Vagina (tissue), 2 donors: ENCODE measurements at regions not wholly inside any gene's neighbourhood (a gene's known extent, or its start where the extent isn't known, plus 50 kb on each side); places are given as distances from the start of the nearest gene placed in this dataset.
A peak's percentile ranks its signal among the peaks of the same experiment; 100 is the strongest.
"Not testable (repeated sequence)": the region's sequence is repeated elsewhere in the genome, so short reads cannot be mapped to it uniquely, and the experiment has no call there.

ENCODE experiments used
- DNase-seq, 2 donors: peaks; one replicate each; pipeline ENCODE4 v3.0.0-alpha.2; 2017; ENCODE audit errors: extremely low spot score in 2 of 2
- H3K27ac ChIP-seq: fragments of 200-600 bp; sonication (generic); one replicate; pipeline ENCODE4 v1.5.1; 2019
- H3K27me3 ChIP-seq: fragments of 200-600 bp; sonication (generic); one replicate; pipeline ENCODE4 v1.5.1; 2019
- H3K36me3 ChIP-seq, 2 donors: fragments of 200-600 bp; sonication (generic); one replicate each; pipeline ENCODE4 v1.5.1; 2017 to 2019
- H3K4me1 ChIP-seq: fragments of 200-600 bp; sonication (generic); one replicate; pipeline ENCODE4 v1.5.1; 2019
- H3K4me3 ChIP-seq, 2 donors: fragments of 200-600 bp; sonication (generic); 1 replicate in 1 of 2; 2 replicates in 1 of 2; pipeline ENCODE4 v1.5.1; 2016 to 2019
- H3K9me3 ChIP-seq: fragments of 200-600 bp; sonication (generic); one replicate; pipeline ENCODE4 v1.5.1; 2019
- POLR2A ChIP-seq, 2 donors: fragments of 450-650 bp; IDR thresholded peaks; one replicate each; pipeline ENCODE4 v1.6.1; 2017; ENCODE audit warnings: antibody characterized with exemption in 2 of 2, mild to moderate bottlenecking in 2 of 2, moderate library complexity in 2 of 2
- POLR2AphosphoS5 ChIP-seq, 2 donors: sonication (generic); formaldehyde crosslinking; IDR thresholded peaks; one replicate each; pipeline ENCODE4 v1.9.0; 2017; ENCODE audit warnings: antibody characterized with exemption in 2 of 2, mild to moderate bottlenecking in 2 of 2, low read depth in 1 of 2; ENCODE audit not compliant: insufficient read depth in 1 of 2
- intact Hi-C: fragments of 100-400 bp; cut with DNase I; formaldehyde crosslinking; loops from one replicate; pipeline ENCODE4 v1.15.1; 2023
- TF ChIP-seq, protein P1 (sequence below), 3 experiments: fragments of 450-650 bp in 2 of 3; fragments of 200-600 bp in 1 of 3; sonication (generic) in 1 of 3; IDR thresholded peaks; one replicate each; pipeline ENCODE4 v1.5.1; 2017 to 2019; ENCODE audit warnings: antibody characterized with exemption in 3 of 3, mild to moderate bottlenecking in 2 of 3, moderate library complexity in 2 of 3

DNA sequence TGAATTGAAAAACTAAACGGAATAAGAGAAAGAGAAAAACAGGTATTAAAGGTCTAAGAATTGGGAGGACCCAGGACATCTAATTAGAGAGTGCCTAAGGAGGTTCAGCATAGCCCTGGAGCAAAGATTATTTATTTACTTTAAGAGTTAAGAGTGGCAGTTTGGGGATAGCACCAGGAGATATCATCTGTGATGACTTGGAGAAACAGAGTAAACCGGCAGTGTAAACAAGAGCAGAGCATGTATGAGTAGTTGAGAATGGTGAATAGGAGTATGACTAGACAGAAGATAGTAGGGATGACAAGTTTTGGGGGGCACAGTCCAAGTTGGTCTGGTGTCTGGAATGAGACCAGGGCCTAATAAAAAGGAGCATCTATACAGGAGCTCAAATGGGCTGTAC, 167.9 kb upstream of the JADE1 start:
- H3K27me3 ChIP-seq, DNase-seq, intact Hi-C loops, H3K4me1 ChIP-seq, H3K36me3 ChIP-seq, H3K4me3 ChIP-seq, H3K9me3 ChIP-seq, H3K27ac ChIP-seq: not testable (repeated sequence)

DNA sequence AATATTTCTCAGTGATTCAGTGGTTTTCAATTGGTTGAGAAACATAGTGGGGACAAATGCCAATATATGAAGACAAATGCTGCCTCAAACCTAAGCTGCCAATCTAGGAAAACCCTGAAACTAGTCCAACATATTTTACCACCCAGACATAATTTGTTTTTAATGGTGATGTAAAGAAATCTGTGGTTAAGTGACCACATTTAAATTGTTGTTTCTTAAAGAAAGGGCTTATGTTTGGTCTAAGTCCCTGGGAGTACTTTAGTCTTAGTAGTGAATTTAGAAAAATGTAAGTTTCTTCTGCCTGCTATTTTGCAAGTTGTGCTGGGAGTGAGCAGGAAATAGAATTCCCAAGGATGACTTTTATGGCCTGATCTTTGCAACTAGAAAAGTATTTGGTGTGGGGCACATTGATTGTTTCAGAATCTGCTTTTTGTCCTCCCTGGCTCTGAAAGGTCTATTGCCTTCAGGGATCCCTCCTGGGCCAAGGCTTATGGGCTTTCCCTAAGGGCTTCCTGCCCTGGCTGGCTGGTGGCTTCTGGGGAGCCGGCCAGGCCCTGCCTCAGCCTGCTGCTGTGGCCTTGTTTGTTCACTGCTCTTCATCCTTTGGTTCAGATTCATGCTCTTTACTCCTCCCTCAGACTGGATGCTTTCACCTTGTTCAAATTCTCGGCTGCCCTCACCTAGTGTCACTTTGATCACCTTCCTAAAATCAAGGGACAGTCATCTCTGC, 169.8 kb upstream of the JADE1 start:
- Histone ChIP-seq H3K36me3 (no peaks in the 10 kb centered on the region), H3K9me3 (no peaks in the 10 kb centered on the region), H3K4me1 (peaks cover 9% of the 10 kb centered on the region), H3K27me3 (no peaks in the 10 kb centered on the region), H3K27ac (peak overlapping the region; percentile 46), H3K4me3 (no peak overlapping the region)
- TF ChIP-seq, protein P1, sequence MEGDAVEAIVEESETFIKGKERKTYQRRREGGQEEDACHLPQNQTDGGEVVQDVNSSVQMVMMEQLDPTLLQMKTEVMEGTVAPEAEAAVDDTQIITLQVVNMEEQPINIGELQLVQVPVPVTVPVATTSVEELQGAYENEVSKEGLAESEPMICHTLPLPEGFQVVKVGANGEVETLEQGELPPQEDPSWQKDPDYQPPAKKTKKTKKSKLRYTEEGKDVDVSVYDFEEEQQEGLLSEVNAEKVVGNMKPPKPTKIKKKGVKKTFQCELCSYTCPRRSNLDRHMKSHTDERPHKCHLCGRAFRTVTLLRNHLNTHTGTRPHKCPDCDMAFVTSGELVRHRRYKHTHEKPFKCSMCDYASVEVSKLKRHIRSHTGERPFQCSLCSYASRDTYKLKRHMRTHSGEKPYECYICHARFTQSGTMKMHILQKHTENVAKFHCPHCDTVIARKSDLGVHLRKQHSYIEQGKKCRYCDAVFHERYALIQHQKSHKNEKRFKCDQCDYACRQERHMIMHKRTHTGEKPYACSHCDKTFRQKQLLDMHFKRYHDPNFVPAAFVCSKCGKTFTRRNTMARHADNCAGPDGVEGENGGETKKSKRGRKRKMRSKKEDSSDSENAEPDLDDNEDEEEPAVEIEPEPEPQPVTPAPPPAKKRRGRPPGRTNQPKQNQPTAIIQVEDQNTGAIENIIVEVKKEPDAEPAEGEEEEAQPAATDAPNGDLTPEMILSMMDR (IDR thresholded peaks at IDR 0.05), result no peak
- TF ChIP-seq POLR2A (IDR thresholded peaks at IDR 0.05) (no peak), POLR2AphosphoS5 (IDR thresholded peaks at IDR 0.05; ENCODE audit: insufficient read depth in 1 of 2, low read depth in 1 of 2) (no peak)
- intact Hi-C loops, result loop anchor here (2.0 kb wide), 1 partner anchor 17 kb away; no protein-coding TSS in a partner anchor
- DNase-seq, result no peak

DNA sequence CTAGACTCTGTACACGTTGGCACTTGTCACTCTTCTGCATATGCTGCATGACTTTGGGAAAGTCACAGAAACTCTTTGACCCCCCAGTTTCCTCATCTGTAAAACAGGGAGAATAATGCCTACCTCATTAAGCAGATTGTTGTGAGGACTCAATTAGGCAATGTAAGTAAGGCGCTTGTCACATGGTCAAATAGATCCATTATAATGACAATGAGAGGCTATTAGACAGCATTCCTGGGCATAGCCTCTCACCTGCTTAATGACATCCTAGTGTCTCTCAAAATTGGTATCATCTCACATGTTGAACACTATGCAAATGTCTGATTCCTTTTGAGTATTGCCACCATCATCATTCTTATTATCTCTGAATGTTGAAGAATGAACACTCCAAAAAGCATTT, 172.6 kb upstream of the JADE1 start:
- intact Hi-C loops, result no loop called here
- Histone ChIP-seq H3K9me3 (no peaks in the 10 kb centered on the region), H3K36me3 (no peaks in the 10 kb centered on the region), H3K4me3 (no peak overlapping the region), H3K27ac (no peak overlapping the region), H3K27me3 (no peaks in the 10 kb centered on the region), H3K4me1 (peaks cover 9% of the 10 kb centered on the region)
- no peak for DNase-seq
- TF ChIP-seq POLR2A (IDR thresholded peaks at IDR 0.05) (no peak), POLR2AphosphoS5 (IDR thresholded peaks at IDR 0.05; ENCODE audit: insufficient read depth in 1 of 2, low read depth in 1 of 2) (no peak)
- TF ChIP-seq, protein P1 (IDR thresholded peaks at IDR 0.05), result no peak

DNA sequence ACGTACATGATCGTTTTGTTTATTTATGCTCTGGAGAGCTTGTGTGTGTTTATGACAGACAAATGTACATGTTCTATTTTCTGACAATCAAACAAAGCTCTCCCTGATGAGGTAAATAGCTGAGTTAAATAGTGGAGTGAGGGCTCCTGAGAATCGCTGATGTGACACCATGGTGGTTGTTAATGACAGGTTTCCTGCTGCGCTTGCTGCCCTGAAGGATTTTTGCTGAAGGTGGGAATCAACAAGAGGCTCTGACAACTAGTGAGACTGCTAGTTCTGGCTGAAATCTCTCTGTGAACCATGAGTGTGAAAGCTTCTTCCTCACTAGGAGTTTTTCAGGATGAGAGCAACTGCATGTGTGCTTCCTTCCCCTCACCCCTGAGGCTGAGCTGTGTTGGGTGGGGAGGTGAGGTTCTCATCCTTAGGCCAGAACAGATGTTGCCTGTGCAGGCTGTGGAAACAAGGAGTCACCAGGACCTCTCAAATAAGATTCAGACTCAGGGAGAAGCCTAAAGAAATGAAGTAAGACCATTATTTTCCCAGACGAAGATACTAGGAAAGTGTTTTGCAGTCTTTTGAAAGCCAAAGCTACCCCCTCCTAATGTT, 173.4 kb upstream of the JADE1 start:
- Histone ChIP-seq H3K27me3 (no peaks in the 10 kb centered on the region), H3K27ac (no peak overlapping the region), H3K4me1 (peaks cover 9% of the 10 kb centered on the region), H3K36me3 (no peaks in the 10 kb centered on the region), H3K4me3 (no peak overlapping the region), H3K9me3 (no peaks in the 10 kb centered on the region)
- intact Hi-C loops, result no loop called here
- TF ChIP-seq POLR2AphosphoS5 (IDR thresholded peaks at IDR 0.05; ENCODE audit: insufficient read depth in 1 of 2, low read depth in 1 of 2) (no peak), POLR2A (IDR thresholded peaks at IDR 0.05) (no peak)
- TF ChIP-seq, protein P1 (IDR thresholded peaks at IDR 0.05), result no peak
- no peak for DNase-seq

DNA sequence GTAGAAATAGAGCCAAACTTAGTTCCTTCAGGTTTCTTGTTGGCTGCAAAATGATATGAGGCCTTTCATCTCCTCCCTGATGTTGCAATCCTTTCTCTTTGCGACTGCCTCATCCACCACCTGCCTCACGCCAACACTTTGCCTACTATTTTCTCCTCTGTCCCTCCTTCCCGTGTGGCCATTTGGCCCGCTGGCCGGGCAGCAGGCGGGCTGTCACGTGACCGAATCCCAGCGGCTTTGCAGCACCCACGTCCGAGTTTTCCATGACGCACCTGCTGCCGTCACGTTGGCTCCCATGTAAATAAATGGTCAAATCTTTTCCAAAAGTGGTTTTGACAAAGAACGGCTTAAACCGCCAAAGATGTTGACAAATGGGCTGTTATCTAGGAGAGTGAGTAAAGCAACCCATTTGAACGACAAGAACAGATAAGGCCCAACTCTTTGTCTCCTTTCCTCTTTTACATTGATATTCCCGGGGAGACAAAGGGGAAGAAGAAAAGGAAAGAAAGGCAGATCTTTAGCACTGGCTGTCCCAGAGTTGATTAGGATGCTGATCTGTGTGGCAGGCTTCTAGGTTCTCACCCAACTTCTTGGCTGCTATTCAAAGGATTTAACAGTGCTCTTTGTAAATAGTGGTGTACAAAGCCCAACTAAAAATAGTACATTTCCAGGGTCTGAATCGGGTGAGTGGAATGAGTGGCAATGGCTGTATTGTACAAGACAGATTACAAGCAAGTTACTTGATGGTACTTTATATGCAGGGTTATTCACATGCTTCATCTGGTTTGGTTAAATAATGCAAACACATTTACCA, 174.2 kb upstream of the JADE1 start:
- Histone ChIP-seq H3K27ac (no peak overlapping the region), H3K4me3 (no peak overlapping the region), H3K4me1 (peaks cover 9% of the 10 kb centered on the region), H3K27me3 (no peaks in the 10 kb centered on the region), H3K36me3 (no peaks in the 10 kb centered on the region), H3K9me3 (no peaks in the 10 kb centered on the region)
- intact Hi-C loops, result no loop called here
- no peak for DNase-seq
- TF ChIP-seq POLR2A (IDR thresholded peaks at IDR 0.05) (no peak), POLR2AphosphoS5 (IDR thresholded peaks at IDR 0.05; ENCODE audit: insufficient read depth in 1 of 2, low read depth in 1 of 2) (no peak)
- TF ChIP-seq, protein P1 (IDR thresholded peaks at IDR 0.05), result no peak
